HG03520 (cell line): ENCODE measurements at regions not wholly inside any gene's neighbourhood (a gene's known extent, or its start where the extent isn't known, plus 50 kb on each side); places are given as distances from the start of the nearest gene placed in this dataset.
"Not testable (repeated sequence)": the region's sequence is repeated elsewhere in the genome, so short reads cannot be mapped to it uniquely, and the experiment has no call there.

Experiments used
- ATAC-seq: cut with Tn5 transposase; IDR thresholded peaks from one replicate; pipeline ENCODE4 v1.9.1; 2021; ENCODE audit warnings: mild to moderate bottlenecking, moderate library complexity; ENCODE audit not compliant: unreplicated experiment

DNA sequence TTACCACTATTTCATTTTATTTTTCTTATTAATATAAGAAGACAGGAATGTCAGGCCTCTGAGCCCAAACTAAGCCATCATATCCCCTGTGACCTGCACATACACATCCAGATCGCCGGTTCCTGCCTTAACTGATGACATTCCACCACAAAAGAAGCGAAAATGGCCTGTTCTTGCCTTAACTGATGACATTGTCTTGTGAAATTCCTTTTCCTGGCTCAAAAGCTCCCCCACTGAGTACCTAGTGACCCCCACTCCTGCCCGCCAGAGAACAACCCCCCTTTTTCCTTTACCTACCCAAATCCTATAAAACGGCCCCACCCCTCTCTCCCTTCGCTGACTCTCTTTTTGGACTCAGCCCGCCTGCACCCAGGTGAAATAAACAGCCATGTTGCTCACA lies 77.8 kb upstream of the FANCL start:
- ATAC-seq: not testable (repeated sequence)

DNA sequence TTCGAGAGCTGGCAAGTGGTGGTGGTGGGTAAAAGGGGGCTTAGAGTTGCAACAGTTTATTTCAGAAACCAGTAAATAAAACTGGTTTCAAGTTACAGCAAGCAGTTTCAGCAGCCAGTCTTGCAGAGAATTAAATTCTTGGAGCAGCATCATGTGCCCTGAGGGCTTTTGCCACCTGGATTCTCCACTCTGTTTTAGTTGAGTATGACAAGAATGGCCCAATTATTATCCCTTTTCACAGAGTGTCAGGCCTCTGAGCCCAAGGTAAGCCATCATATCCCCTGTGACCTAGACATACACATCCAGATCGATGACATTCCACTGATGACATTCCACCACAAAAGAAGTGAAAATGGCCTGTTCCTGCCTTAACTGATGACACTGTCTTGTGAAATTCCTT lies 72.8 kb upstream of the FANCL start:
- no peak for ATAC-seq

DNA sequence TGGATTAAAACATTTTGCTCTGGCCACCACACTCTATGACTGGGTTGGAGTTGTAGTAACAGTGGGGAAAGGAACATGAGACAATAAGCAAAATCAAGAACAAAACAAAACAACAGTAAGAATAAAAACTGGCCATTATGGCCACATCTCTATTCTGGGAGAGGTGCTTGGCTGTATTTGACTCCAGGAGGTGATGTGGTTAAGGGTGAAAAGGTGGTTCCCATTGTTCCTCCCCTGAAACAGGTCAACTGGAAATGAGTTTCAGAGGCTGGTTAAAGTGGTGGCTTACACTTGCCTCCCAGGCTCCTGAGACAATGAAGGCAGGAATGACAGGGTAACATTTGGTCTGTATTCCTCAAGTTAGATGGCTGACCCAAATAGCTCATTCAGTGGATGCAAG lies 67.3 kb upstream of the FANCL start:
- ATAC-seq: no peak

DNA sequence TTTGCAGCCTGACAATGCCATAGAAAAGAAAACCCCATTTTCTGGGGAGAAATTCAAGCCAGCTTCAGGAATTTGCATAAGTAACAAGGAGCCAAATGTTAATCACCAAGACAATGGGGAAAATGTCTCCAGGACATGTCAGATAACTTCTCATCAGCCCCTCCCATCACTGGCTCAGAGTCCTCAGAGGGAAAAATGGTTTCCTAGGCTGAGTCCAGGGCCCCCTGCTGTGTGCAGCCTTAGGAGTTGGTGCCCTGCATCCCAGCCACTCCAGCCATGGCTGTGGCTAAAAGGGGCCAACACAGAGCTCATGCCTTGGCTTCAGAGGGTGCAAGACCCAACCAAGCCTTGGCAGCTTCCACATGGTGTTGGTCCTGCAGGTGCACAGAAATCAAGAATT lies 63.7 kb upstream of the FANCL start:
- no peak for ATAC-seq

DNA sequence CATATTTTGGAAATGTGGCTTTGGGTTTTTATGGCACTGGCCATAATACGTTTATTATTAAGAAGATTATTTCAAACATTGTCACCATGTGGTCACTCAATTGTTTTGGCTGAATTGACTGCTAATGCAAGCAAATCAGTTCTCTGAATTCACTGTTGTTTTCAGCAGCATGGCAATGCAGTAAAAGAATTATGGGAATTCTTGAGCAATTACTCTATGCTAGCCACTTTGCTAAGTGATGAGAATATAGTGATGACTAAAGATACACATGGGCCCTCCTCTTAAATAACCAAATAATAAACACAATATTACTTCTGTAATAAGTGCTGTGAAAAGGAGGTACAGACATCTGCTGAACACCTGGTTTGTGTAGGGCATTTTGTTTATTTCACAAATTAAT lies 58.0 kb upstream of the FANCL start:
- no peak for ATAC-seq

DNA sequence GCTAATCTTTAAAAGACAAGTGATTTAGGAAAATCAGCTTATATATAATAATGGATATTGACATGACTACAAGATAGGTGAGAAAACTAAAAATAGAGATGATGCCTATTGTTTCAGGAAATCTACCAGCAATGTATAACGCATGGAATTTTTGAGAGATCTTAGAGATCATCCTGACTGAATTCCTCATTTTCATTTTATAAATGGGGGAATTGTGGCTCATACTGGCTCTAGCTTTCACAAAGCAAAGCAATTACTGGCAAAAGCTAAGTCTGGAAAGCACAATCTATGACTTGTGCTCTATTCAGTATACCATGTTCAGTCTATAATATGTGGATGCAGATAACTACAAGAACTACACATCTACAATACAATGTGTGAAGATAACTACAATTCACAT lies 51.9 kb upstream of the FANCL start:
- ATAC-seq: no peak

DNA sequence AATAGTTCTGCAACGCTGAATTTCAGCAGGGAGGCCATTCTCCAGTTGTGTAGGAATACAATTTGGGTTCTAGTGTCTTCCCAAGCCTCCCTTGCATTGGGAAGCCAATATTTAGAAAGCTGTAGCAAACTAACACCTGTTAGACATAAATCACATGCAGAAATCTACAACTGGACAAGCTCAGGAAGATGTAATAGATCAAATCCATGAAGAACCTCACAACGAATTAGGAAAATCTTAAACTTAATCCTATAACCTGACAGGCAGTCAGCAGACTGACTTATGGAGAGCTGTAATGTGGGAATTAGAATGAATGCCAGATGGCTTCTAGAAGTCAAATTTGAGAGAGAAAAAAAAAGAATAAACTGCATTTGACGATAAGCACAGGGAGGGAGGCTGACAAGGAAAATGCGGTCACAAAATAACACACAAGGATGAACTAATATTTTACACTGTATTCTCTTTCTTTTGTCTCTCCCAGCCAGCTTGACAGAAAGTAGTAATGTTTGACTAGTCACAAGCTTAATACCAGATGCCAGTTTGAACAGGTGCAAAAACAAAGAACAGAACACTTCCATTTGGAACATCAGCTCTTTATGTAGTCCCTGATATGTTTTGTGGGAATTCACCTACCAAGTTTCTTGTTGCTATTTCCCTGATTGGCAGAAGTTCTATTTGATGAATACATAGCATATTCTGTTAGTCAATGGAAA lies 50.8 kb upstream of the FANCL start:
- ATAC-seq: no peak
